ENCODE measurements at regions not wholly inside any gene's neighbourhood (a gene's known extent, or its start where the extent isn't known, plus 50 kb on each side); places are given as distances from the start of the nearest gene placed in this dataset.
A peak's percentile ranks its signal among the peaks of the same experiment; 100 is the strongest.

GRCh38 chr22:34293324-34293723 is 373.0 kb upstream of the LARGE1 start:
- no peak overlapping the region for H3K4me3 ChIP-seq (ENCODE audit: low read depth in 1 of 3, low read length in 3 of 3)
- no peak overlapping the region for H3K27ac ChIP-seq (ENCODE audit: low read depth in 1 of 3, low read length in 2 of 3)
- H3K27me3 ChIP-seq (ENCODE audit: control insufficient read depth in 3 of 3, insufficient read depth in 3 of 3, low read length in 3 of 3): peaks cover 0 to 1% (median 0%) of the 10 kb centered on the region in 3 donors
- WGBS, 3 donors: 62 to 81% (median 64%) methylated on average over 4 of the region's 4 CpGs
- H3K9me3 ChIP-seq (ENCODE audit: control insufficient read depth in 2 of 2, insufficient read depth in 1 of 2, low read depth in 1 of 2, low read length in 1 of 2): no peaks in the 10 kb centered on the region
- DNase-seq (no peak), FAIRE-seq (no peak)
- H3K36me3 ChIP-seq (ENCODE audit: control insufficient read depth in 3 of 3, insufficient read depth in 2 of 3, low read depth in 1 of 3, low read length in 3 of 3): no peaks in the 10 kb centered on the region
- H3K4me1 ChIP-seq (ENCODE audit: control insufficient read depth in 3 of 3, insufficient read depth in 2 of 3, low read depth in 1 of 3, low read length in 2 of 3): peaks cover 0 to 2% (median 0%) of the 10 kb centered on the region in 3 donors

GRCh38 chr22:34294476-34294875 is 374.2 kb upstream of the LARGE1 start:
- Histone ChIP-seq H3K36me3 (ENCODE audit: control insufficient read depth in 3 of 3, insufficient read depth in 2 of 3, low read depth in 1 of 3, low read length in 3 of 3) (no peaks in the 10 kb centered on the region), H3K27me3 (ENCODE audit: control insufficient read depth in 3 of 3, insufficient read depth in 3 of 3, low read length in 3 of 3) (peaks cover 0 to 2% (median 0%) of the 10 kb centered on the region in 3 donors), H3K27ac (ENCODE audit: low read depth in 1 of 3, low read length in 2 of 3) (no peak overlapping the region), H3K9me3 (ENCODE audit: control insufficient read depth in 2 of 2, insufficient read depth in 1 of 2, low read depth in 1 of 2, low read length in 1 of 2) (no peaks in the 10 kb centered on the region), H3K4me3 (ENCODE audit: low read depth in 1 of 3, low read length in 3 of 3) (no peak overlapping the region), H3K4me1 (ENCODE audit: control insufficient read depth in 3 of 3, insufficient read depth in 2 of 3, low read depth in 1 of 3, low read length in 2 of 3) (peaks cover 0 to 2% (median 0%) of the 10 kb centered on the region in 3 donors)
- DNase-seq: peak in 1 of 2 donors; percentile 9
- WGBS, 3 donors: 48 to 70% (median 57%) methylated on average over 5 of the region's 5 CpGs
- FAIRE-seq: no peak

GRCh38 chr22:34294986-34295385 is 374.7 kb upstream of the LARGE1 start:
- 16 to 61% (median 29%) methylated on average over 3 of the region's 3 CpGs for WGBS, 3 donors
- H3K4me3 ChIP-seq (ENCODE audit: low read depth in 1 of 3, low read length in 3 of 3): no peak overlapping the region
- DNase-seq: peak; percentile 43 to 83
- H3K27ac ChIP-seq (ENCODE audit: low read depth in 1 of 3, low read length in 2 of 3): no peak overlapping the region
- peaks cover 0 to 2% (median 0%) of the 10 kb centered on the region in 3 donors for H3K27me3 ChIP-seq (ENCODE audit: control insufficient read depth in 3 of 3, insufficient read depth in 3 of 3, low read length in 3 of 3)
- no peak for FAIRE-seq
- H3K36me3 ChIP-seq (ENCODE audit: control insufficient read depth in 3 of 3, insufficient read depth in 2 of 3, low read depth in 1 of 3, low read length in 3 of 3): no peaks in the 10 kb centered on the region
- no peaks in the 10 kb centered on the region for H3K9me3 ChIP-seq (ENCODE audit: control insufficient read depth in 2 of 2, insufficient read depth in 1 of 2, low read depth in 1 of 2, low read length in 1 of 2)
- peaks cover 0 to 2% (median 0%) of the 10 kb centered on the region in 3 donors for H3K4me1 ChIP-seq (ENCODE audit: control insufficient read depth in 3 of 3, insufficient read depth in 2 of 3, low read depth in 1 of 3, low read length in 2 of 3)

- no peak overlapping the region for H3K4me3 ChIP-seq (ENCODE audit: low read depth in 1 of 3, low read length in 3 of 3)
- FAIRE-seq (no peak), DNase-seq (peak; percentile 13 to 80)
- H3K27ac ChIP-seq (ENCODE audit: low read depth in 1 of 3, low read length in 2 of 3): no peak overlapping the region
- H3K9me3 ChIP-seq (ENCODE audit: control insufficient read depth in 2 of 2, insufficient read depth in 1 of 2, low read depth in 1 of 2, low read length in 1 of 2): no peaks in the 10 kb centered on the region
- H3K36me3 ChIP-seq (ENCODE audit: control insufficient read depth in 3 of 3, insufficient read depth in 2 of 3, low read depth in 1 of 3, low read length in 3 of 3): no peaks in the 10 kb centered on the region
- WGBS, 3 donors: 30 to 61% (median 50%) methylated on average over 2 of the region's 2 CpGs
- H3K27me3 ChIP-seq (ENCODE audit: control insufficient read depth in 3 of 3, insufficient read depth in 3 of 3, low read length in 3 of 3): peaks cover 0 to 2% (median 0%) of the 10 kb centered on the region in 3 donors
- H3K4me1 ChIP-seq (ENCODE audit: control insufficient read depth in 3 of 3, insufficient read depth in 2 of 3, low read depth in 1 of 3, low read length in 2 of 3): peaks cover 0 to 2% (median 0%) of the 10 kb centered on the region in 3 donors
Measured at GRCh38 chr22:34296461-34296860, 376.2 kb upstream of the LARGE1 start.

- Histone ChIP-seq H3K4me3 (ENCODE audit: low read depth in 1 of 3, low read length in 3 of 3) (no peak overlapping the region), H3K27ac (ENCODE audit: low read depth in 1 of 3, low read length in 2 of 3) (no peak overlapping the region), H3K4me1 (ENCODE audit: control insufficient read depth in 3 of 3, insufficient read depth in 2 of 3, low read depth in 1 of 3, low read length in 2 of 3) (peaks cover 0 to 2% (median 0%) of the 10 kb centered on the region in 3 donors), H3K9me3 (ENCODE audit: control insufficient read depth in 2 of 2, insufficient read depth in 1 of 2, low read depth in 1 of 2, low read length in 1 of 2) (no peaks in the 10 kb centered on the region), H3K27me3 (ENCODE audit: control insufficient read depth in 3 of 3, insufficient read depth in 3 of 3, low read length in 3 of 3) (peaks cover 0 to 2% (median 0%) of the 10 kb centered on the region in 3 donors), H3K36me3 (ENCODE audit: control insufficient read depth in 3 of 3, insufficient read depth in 2 of 3, low read depth in 1 of 3, low read length in 3 of 3) (no peaks in the 10 kb centered on the region)
- FAIRE-seq (no peak), DNase-seq (no peak)
- WGBS, 3 donors: 86 to 90% (median 89%) methylated on average over 1 of the region's 1 CpG
Measured at GRCh38 chr22:34297536-34298120, 377.4 kb upstream of the LARGE1 start.

- Histone ChIP-seq H3K27ac (ENCODE audit: low read depth in 1 of 3, low read length in 2 of 3) (no peak overlapping the region), H3K4me1 (ENCODE audit: control insufficient read depth in 3 of 3, insufficient read depth in 2 of 3, low read depth in 1 of 3, low read length in 2 of 3) (no peaks in the 10 kb centered on the region), H3K4me3 (ENCODE audit: low read depth in 1 of 3, low read length in 3 of 3) (no peak overlapping the region), H3K27me3 (ENCODE audit: control insufficient read depth in 3 of 3, insufficient read depth in 3 of 3, low read length in 3 of 3) (peaks cover 0 to 2% (median 0%) of the 10 kb centered on the region in 3 donors), H3K9me3 (ENCODE audit: control insufficient read depth in 2 of 2, insufficient read depth in 1 of 2, low read depth in 1 of 2, low read length in 1 of 2) (no peaks in the 10 kb centered on the region), H3K36me3 (ENCODE audit: control insufficient read depth in 3 of 3, insufficient read depth in 2 of 3, low read depth in 1 of 3, low read length in 3 of 3) (no peaks in the 10 kb centered on the region)
- no peak for FAIRE-seq
- DNase-seq: no peak
- 79 to 95% (median 79%) methylated on average over 1 of the region's 1 CpG for WGBS, 3 donors
Measured at GRCh38 chr22:34299496-34299895, 379.2 kb upstream of the LARGE1 start.

- FAIRE-seq (no peak), DNase-seq (no peak)
- H3K4me1 ChIP-seq (ENCODE audit: control insufficient read depth in 3 of 3, insufficient read depth in 2 of 3, low read depth in 1 of 3, low read length in 2 of 3): no peaks in the 10 kb centered on the region
- H3K27me3 ChIP-seq (ENCODE audit: control insufficient read depth in 3 of 3, insufficient read depth in 3 of 3, low read length in 3 of 3): peaks cover 0 to 2% (median 0%) of the 10 kb centered on the region in 3 donors
- no peaks in the 10 kb centered on the region for H3K36me3 ChIP-seq (ENCODE audit: control insufficient read depth in 3 of 3, insufficient read depth in 2 of 3, low read depth in 1 of 3, low read length in 3 of 3)
- no peak overlapping the region for H3K27ac ChIP-seq (ENCODE audit: low read depth in 1 of 3, low read length in 2 of 3)
- H3K9me3 ChIP-seq (ENCODE audit: control insufficient read depth in 2 of 2, insufficient read depth in 1 of 2, low read depth in 1 of 2, low read length in 1 of 2): no peaks in the 10 kb centered on the region
- no peak overlapping the region for H3K4me3 ChIP-seq (ENCODE audit: low read depth in 1 of 3, low read length in 3 of 3)
Measured at GRCh38 chr22:34301569-34301968, 381.3 kb upstream of the LARGE1 start.

GRCh38 chr22:34303656-34304055 is 383.4 kb upstream of the LARGE1 start:
- Histone ChIP-seq H3K4me1 (ENCODE audit: control insufficient read depth in 3 of 3, insufficient read depth in 2 of 3, low read depth in 1 of 3, low read length in 2 of 3) (no peaks in the 10 kb centered on the region), H3K9me3 (ENCODE audit: control insufficient read depth in 2 of 2, insufficient read depth in 1 of 2, low read depth in 1 of 2, low read length in 1 of 2) (no peaks in the 10 kb centered on the region), H3K4me3 (ENCODE audit: low read depth in 1 of 3, low read length in 3 of 3) (no peak overlapping the region), H3K27me3 (ENCODE audit: control insufficient read depth in 3 of 3, insufficient read depth in 3 of 3, low read length in 3 of 3) (no peaks in the 10 kb centered on the region), H3K36me3 (ENCODE audit: control insufficient read depth in 3 of 3, insufficient read depth in 2 of 3, low read depth in 1 of 3, low read length in 3 of 3) (no peaks in the 10 kb centered on the region), H3K27ac (ENCODE audit: low read depth in 1 of 3, low read length in 2 of 3) (no peak overlapping the region)
- FAIRE-seq (no peak), DNase-seq (no peak)
- 59 to 68% (median 65%) methylated on average over 3 of the region's 3 CpGs for WGBS, 3 donors

GRCh38 chr22:34306361-34306760 is 386.1 kb upstream of the LARGE1 start:
- Histone ChIP-seq H3K27ac (ENCODE audit: low read depth in 1 of 3, low read length in 2 of 3) (no peak overlapping the region), H3K27me3 (ENCODE audit: control insufficient read depth in 3 of 3, insufficient read depth in 3 of 3, low read length in 3 of 3) (no peaks in the 10 kb centered on the region), H3K36me3 (ENCODE audit: control insufficient read depth in 3 of 3, insufficient read depth in 2 of 3, low read depth in 1 of 3, low read length in 3 of 3) (no peaks in the 10 kb centered on the region), H3K9me3 (ENCODE audit: control insufficient read depth in 2 of 2, insufficient read depth in 1 of 2, low read depth in 1 of 2, low read length in 1 of 2) (no peaks in the 10 kb centered on the region), H3K4me1 (ENCODE audit: control insufficient read depth in 3 of 3, insufficient read depth in 2 of 3, low read depth in 1 of 3, low read length in 2 of 3) (no peaks in the 10 kb centered on the region), H3K4me3 (ENCODE audit: low read depth in 1 of 3, low read length in 3 of 3) (no peak overlapping the region)
- DNase-seq (no peak), FAIRE-seq (no peak)
- WGBS, 3 donors: 74 to 88% (median 86%) methylated on average over 2 of the region's 2 CpGs
